A673 (cell line): ENCODE measurements at regions not wholly inside any gene's neighbourhood (a gene's known extent, or its start where the extent isn't known, plus 50 kb on each side); places are given as distances from the start of the nearest gene placed in this dataset.

Experiments
- EZH2 ChIP-seq: fragments of 200-600 bp; sonication (generic); IDR thresholded peaks from 2 replicates; pipeline ENCODE4 v1.6.1; 2017; ENCODE audit warnings: borderline replicate concordance, low read depth, mild to moderate bottlenecking, mixed read lengths, antibody characterized with exemption, low read length; ENCODE audit not compliant: poor library complexity, severe bottlenecking
- TF ChIP-seq, protein P1 (sequence below): fragments of 300-800, 200-600 bp; sonication (generic); conservative IDR thresholded peaks from 2 replicates; pipeline ENCODE4 v1.5.1; 2017; ENCODE audit warnings: low read depth, mild to moderate bottlenecking, antibody characterized with exemption, low read length, moderate library complexity, mixed read lengths

- TF ChIP-seq, protein P1, sequence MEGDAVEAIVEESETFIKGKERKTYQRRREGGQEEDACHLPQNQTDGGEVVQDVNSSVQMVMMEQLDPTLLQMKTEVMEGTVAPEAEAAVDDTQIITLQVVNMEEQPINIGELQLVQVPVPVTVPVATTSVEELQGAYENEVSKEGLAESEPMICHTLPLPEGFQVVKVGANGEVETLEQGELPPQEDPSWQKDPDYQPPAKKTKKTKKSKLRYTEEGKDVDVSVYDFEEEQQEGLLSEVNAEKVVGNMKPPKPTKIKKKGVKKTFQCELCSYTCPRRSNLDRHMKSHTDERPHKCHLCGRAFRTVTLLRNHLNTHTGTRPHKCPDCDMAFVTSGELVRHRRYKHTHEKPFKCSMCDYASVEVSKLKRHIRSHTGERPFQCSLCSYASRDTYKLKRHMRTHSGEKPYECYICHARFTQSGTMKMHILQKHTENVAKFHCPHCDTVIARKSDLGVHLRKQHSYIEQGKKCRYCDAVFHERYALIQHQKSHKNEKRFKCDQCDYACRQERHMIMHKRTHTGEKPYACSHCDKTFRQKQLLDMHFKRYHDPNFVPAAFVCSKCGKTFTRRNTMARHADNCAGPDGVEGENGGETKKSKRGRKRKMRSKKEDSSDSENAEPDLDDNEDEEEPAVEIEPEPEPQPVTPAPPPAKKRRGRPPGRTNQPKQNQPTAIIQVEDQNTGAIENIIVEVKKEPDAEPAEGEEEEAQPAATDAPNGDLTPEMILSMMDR = no peak
- no peak for TF ChIP-seq EZH2
Observed at GRCh38 chr10:84038035-84038434, 101.3 kb upstream of the GHITM start.
